NT2/D1 (cell line): ENCODE measurements at regions not wholly inside any gene's neighbourhood (a gene's known extent, or its start where the extent isn't known, plus 50 kb on each side); places are given as distances from the start of the nearest gene placed in this dataset.

ENCODE experiments used
- SUZ12 ChIP-seq: IDR thresholded peaks from 2 replicates; pipeline ENCODE4 v1.6.1; 2011; ENCODE audit not compliant: insufficient read length, insufficient read depth; ENCODE audit errors: extremely low read depth
- YY1 ChIP-seq: IDR thresholded peaks from 2 replicates; pipeline ENCODE4 v1.6.1; 2011; ENCODE audit not compliant: insufficient read length, insufficient read depth
- ZNF274 ChIP-seq: IDR thresholded peaks from 2 replicates; pipeline ENCODE4 v1.6.1; 2011; ENCODE audit warnings: mild to moderate bottlenecking, low read depth, low read length

GRCh38 chr10:44300666-44301649 is 83.9 kb downstream of the CXCL12 start:
- TF ChIP-seq YY1 (no peak), ZNF274 (no peak), SUZ12 (no peak)
